Sigmoid colon (tissue), 4 donors: ENCODE measurements at regions not wholly inside any gene's neighbourhood (a gene's known extent, or its start where the extent isn't known, plus 50 kb on each side); places are given as distances from the start of the nearest gene placed in this dataset.

Experiments used
- POLR2A ChIP-seq, 2 donors: fragments of 450-650 bp; IDR thresholded peaks; one replicate each; pipeline ENCODE4 v1.6.1; 2016; ENCODE audit warnings: antibody characterized with exemption in 2 of 2, mild to moderate bottlenecking in 2 of 2, moderate library complexity in 2 of 2
- POLR2AphosphoS5 ChIP-seq, 4 donors: sonication (generic); formaldehyde crosslinking; IDR thresholded peaks; one replicate each; pipeline ENCODE4 v1.6.1; 2017; ENCODE audit warnings: antibody characterized with exemption in 4 of 4
- TF ChIP-seq, protein P1 (sequence below), 4 experiments: fragments of 450-650 bp in 3 of 4; fragments of 200-600 bp in 1 of 4; IDR thresholded peaks; one replicate each; pipeline ENCODE4 v1.5.1; 2016 to 2019; ENCODE audit warnings: antibody characterized with exemption in 4 of 4, mild to moderate bottlenecking in 3 of 4, moderate library complexity in 2 of 4

DNA sequence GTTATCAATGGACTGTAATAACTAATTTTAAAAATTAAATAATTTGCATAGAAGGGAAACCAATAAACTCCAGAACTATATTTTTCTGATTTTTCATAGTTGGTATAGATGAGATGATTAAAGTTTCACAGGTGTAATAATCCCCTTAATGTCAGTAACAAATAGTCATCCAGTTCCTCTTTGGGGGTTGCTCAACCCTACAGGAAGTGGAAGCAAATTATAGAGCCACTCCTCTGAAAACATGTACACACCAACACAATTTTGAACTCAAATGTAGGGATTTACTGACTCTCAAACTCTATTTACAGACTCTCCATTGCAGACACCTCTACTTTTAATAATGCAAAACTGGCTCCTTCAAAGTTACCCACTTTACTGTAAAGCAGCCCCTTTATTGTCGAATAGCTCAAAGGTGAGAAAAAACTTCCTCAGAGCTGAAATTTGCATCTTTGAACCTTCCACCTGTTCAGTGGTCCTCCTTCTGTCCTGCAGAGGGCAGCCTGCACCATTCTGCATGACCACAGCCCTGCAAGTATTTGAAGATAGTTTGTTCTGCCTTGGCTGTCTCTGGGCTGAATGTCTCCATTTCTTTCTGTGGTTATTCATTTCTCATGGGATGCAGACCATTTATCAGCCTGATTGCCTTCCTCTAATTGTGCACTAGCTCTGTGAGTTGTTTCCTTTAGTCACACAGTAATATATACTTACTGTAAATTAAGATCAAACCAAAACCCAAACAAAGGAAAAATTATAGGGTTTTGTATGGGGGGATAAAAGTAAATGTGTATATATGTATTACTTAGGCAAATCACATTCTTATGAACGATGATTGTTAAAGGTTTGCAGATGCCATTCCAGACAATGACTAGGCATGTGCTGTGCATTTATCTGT is 383.2 kb upstream of the SGCD start:
- TF ChIP-seq POLR2A (IDR thresholded peaks at IDR 0.05) (no peak), POLR2AphosphoS5 (IDR thresholded peaks at IDR 0.05) (no peak)
- TF ChIP-seq, protein P1, sequence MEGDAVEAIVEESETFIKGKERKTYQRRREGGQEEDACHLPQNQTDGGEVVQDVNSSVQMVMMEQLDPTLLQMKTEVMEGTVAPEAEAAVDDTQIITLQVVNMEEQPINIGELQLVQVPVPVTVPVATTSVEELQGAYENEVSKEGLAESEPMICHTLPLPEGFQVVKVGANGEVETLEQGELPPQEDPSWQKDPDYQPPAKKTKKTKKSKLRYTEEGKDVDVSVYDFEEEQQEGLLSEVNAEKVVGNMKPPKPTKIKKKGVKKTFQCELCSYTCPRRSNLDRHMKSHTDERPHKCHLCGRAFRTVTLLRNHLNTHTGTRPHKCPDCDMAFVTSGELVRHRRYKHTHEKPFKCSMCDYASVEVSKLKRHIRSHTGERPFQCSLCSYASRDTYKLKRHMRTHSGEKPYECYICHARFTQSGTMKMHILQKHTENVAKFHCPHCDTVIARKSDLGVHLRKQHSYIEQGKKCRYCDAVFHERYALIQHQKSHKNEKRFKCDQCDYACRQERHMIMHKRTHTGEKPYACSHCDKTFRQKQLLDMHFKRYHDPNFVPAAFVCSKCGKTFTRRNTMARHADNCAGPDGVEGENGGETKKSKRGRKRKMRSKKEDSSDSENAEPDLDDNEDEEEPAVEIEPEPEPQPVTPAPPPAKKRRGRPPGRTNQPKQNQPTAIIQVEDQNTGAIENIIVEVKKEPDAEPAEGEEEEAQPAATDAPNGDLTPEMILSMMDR (IDR thresholded peaks at IDR 0.05) = peak; percentile 15 to 81 (median 71)
